CD1c-positive myeloid dendritic cell (primary cell): ENCODE measurements at regions not wholly inside any gene's neighbourhood (a gene's known extent, or its start where the extent isn't known, plus 50 kb on each side); places are given as distances from the start of the nearest gene placed in this dataset.

Experiments
- DNase-seq: peaks from one replicate; pipeline ENCODE4 v3.0.0-alpha.2; 2016; ENCODE audit errors: extremely low spot score

DNA sequence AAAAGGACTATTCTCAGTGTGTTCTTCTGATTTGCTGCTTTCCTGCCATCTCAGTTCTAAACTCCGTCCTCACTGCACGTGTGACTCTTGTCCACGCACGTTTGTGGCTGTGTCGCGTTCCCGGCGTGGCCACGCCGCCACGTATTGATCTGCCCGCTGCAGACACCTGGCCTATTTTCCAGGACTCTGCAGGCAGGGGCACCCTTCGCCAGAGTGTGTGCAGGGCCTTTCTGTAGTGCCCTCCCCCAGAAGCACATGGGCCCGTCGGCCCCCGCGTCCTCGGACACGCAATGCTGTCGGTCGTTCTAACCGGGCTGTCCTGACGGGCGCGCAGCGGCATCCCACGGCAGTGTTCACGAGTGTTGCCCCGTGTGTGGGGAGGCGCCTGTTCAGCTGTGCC lies 87.6 kb downstream of the YTHDF1 start:
- no peak for DNase-seq

DNA sequence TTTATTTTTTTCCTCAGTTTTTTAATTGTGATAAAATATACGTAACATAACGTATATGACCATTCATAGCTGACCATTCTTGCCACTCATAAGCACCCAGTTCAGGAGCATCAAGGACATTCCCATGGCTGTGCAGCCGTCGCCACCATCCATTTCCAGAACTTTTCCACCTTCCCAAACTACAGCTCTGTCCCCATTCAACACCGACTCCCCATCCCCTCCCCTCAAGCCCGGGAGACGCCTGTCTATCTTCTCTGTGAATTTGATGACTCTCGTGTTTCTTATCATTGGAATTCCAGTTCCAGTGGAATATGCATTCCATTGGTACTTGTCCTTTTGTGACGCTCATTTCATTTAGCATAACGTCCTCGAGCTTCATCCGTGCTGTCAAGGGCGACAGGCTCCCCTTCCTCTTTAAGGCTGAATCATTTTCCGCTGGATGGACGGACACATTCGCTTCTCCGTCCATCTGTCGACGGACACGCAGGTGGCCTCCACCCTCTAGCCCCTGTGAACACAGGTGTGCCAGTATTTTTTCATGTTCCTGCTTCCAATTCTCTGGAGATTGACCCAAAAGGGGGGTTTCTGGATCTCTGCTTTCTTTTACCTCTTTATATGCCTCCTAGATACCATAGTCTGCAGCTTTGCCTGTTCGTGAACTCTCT lies 88.1 kb downstream of the YTHDF1 start:
- no peak for DNase-seq

DNA sequence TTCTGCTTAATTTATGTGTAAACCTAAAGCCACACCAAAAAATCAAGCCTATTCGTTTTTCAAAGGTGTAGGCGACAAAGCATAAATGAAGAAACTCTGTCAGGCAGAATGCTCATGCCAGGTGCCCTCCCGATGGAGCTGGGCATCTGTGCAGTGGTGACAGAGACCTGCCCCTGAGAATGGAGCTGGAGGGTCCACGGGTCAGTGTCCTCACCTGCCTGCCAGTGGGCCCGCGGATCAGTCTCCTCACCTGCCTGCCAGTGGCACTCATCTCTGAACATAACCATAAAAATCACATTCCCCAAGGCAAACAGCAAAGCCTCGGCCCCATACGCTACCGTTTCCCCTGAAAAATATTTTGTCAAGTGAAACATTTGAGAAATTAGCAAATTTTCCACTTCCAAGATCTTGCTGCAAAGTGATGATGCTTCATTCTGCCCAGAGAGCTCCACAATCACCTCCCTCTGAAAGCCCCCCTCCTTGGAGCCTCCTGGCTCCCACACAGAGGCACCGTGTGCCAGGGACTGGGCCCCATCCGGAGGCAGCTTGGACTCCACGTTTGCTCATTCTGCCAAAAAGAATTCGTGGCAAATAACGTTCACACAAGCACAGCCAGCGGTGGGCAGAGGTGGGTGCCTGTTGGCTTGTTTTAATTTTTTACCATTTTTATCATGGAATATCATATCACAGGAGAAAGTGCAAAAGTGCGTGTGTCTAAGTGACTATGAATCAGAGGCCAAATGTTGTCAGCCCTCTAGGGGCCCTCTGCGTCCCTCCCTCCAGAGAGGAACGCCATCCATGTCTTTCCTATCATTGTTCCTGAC lies 88.8 kb downstream of the YTHDF1 start:
- no peak for DNase-seq

DNA sequence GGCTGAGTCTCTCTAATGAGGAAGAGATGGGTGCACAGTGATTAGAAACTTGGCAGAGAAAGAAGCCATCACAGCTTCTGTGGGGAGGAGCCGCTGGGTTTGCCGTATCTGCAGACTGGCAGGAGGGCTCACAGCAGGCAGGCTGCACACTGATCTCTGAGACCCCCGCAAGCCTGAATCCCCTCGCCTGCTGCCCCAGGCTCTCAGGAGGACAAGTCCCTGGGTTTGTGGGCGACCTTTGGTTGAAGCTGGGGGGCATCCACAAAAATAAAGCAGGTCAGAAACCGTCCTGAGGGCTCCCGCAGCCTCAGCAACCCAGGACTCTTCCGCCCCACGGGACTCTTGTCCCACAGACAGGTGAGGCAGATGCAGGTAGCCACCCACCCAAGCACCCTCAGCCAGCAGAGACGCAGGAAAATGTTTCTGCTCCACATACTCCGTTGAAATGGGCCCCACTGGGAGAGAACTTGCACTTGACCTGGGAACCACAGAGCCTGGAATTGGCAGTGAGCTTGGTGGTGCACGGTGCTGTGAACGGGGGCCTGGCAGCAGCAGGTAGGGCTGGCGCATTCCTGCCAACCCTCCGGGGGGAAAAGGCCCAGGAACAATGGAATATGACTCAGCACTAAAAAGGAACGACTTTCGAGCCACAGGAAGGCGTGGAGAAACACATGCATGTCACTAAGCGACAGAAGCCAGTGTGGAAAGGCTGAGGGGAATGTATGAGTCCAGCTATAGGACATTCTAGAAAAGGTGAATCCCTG lies 89.9 kb downstream of the YTHDF1 start:
- DNase-seq: no peak

DNA sequence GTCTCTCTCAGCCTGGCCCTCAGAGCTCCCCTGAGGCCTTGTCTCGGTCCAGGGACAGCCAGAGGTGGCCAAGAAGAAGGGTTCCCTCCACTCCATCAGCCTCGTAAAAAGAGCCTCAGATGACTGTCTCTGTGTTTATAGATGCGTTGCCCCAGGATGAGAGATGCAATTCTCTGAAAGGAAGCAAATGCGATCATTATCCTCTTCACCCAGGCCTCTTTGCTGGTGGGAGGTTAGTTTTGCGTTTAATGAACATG lies 90.4 kb downstream of the YTHDF1 start:
- no peak for DNase-seq

DNA sequence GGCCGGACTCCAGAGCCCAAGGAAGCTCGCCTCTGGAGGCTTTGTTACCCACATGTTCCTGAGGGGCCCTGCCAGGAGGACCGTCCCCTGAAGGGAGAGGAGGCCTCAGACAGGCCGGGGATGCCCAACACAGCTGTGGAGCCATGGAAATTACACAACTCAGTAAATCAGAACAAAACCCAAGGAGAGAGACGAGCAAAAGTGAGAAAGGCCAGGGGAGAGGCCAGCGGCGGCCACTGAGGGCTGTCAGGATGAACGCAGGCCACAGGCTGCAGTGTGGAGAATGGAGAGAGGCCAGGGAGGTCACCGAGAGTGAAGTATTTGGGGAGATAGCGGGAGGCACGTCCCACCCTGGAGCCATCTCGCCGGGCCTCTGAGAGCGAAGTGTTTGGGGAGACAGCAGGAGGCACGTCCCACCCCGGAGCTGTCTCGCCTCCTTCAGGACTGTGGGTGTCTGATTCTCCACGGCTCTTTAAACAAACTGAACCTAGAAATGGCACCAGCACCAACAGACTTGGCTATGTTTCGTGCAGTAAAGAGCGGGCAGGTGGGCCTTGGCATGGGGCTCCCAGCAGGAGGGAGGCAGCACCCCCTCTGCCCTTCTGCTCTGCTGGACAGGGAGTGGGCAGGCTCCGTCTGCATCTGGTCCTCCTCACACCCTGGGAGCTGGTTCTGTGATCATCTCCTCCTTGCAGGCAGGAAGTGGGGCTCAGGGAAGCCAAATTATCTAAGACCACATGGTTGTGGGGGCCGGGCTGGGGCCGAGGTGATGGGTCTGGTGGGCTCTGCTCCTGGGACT lies 91.0 kb downstream of the YTHDF1 start:
- no peak for DNase-seq

DNA sequence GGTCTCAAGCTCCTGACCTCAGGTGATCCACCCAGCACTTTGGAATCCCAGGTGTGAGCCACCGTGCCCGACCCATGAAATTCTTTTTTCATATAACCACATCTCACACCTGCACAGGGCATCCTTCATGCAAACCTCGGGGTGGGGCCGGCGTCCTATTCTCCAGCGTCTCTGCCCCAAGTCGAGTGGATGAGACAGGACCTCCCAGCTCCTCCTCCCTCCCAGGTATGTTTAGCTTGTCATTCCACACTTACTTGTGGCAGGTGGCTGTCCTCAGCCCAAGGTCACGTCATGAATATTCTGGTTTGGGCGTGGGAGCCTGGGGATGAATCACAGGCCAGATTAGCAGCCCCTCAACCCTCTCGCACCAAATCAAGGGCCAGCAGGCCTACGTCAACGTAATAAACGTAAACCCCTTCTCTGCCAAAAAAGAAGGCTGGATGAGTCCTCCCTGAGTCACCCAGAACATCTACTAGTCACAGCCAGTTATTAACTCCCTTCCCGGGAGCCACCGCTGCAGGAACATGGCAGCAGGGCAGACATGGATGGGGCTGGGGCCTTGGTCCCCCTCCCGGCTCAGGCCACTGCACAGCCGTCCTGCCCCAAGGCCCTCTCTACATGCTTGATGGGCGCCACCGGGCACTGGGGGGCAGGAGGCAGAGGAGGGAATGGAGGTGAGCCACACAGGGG lies 91.7 kb downstream of the YTHDF1 start:
- no peak for DNase-seq

DNA sequence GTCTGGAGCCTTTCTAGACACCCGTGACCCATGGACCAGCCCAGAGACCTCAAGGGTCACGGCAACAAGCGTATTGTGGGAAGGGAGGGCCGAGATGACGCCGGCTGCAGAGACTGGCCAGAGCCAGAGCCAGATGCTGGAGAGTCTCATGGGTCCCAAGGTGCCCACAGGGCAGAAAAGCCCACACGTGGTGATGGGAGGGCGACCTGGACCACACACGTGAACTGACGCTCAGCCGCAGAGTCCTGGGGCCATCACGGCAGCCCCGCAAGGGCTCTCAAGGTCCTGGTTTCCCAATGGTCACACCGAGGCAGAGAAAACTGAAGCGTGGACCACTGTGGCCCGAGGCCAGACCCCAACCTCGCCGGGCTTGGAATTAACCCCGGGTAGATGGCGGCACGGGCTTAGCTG lies 92.6 kb downstream of the YTHDF1 start:
- no peak for DNase-seq

DNA sequence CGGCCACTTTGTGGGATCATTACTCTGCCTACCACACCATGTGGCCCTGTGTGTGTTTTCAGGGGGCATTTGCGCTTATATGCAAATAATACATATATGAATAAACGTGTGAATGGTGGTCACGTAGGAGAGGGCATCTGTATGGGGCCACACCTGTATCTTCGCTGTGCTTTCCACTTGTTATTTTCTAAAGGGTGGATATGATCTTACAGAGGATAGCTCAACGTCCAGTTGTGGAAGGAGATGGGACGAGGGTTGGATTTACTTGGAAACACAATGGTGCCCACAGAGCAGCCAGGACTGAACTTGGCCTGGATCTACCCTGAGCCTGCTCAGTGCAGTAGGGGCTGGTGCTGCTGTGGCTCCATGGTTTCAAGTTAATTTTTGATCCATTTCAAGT lies 93.3 kb downstream of the YTHDF1 start:
- DNase-seq: no peak

DNA sequence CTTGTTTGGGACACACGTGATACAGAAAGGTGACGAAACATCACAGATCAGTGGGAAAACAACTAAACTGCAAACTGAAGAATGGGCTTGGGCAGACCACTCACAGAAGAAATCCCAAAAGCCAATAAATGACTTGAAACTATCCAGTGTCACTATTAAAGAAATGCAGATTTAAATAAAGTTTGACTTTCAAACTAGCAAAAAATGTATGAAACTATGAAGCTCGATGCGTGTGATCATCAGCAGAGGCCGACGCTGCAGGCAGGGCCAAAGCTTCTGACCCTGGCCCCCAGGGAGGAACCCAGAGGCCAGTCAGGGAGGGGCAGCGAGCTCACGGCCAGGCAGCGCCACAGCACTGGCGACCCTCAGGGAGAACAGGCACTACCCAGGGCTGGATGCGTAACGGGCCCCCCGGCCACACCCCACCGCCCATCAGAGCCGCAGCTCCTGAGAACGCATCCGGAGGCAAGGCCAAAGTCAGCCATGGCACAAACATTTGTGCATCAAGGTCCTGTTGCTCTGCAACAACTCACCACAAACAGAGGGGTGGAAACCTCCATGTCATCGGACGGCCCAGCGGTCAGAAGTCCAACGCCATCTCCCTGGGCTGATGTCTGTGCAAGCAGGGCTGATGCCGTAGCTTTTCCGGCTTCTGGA lies 94.1 kb downstream of the YTHDF1 start:
- no peak for DNase-seq

DNA sequence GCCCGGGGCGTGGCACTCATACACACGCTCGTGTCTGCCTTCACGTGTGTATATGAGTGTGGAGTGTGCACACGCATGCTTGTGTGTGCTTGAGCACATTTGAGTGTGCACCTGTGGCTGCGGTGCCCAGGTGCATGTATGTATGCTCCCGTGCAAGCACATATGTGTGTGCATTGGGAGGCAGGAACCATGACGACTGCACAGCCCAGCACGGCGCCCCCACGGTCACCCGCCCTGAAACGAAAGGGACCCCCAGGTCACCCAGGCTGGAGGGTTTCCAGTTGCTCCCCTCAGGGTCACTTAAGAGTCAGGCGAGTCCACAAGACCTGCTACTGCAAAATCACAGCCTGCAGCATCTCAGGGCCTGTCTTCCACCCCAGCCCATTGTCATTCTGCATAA lies 94.7 kb downstream of the YTHDF1 start:
- DNase-seq: no peak

DNA sequence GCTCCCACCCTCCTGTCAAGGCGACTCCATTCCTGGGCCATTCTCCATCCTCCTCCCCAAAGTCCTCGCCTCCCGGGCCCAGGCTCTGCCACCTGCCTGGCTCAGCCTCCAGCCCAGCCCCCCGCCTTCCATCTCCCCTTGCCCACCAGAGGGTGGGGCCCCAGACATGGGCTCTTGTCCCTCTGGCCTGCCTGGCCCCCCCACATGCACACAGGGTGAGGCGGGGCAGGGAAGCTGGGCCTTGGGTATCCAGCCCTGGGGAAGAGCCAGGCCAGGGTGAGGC lies 95.2 kb downstream of the YTHDF1 start:
- no peak for DNase-seq

DNA sequence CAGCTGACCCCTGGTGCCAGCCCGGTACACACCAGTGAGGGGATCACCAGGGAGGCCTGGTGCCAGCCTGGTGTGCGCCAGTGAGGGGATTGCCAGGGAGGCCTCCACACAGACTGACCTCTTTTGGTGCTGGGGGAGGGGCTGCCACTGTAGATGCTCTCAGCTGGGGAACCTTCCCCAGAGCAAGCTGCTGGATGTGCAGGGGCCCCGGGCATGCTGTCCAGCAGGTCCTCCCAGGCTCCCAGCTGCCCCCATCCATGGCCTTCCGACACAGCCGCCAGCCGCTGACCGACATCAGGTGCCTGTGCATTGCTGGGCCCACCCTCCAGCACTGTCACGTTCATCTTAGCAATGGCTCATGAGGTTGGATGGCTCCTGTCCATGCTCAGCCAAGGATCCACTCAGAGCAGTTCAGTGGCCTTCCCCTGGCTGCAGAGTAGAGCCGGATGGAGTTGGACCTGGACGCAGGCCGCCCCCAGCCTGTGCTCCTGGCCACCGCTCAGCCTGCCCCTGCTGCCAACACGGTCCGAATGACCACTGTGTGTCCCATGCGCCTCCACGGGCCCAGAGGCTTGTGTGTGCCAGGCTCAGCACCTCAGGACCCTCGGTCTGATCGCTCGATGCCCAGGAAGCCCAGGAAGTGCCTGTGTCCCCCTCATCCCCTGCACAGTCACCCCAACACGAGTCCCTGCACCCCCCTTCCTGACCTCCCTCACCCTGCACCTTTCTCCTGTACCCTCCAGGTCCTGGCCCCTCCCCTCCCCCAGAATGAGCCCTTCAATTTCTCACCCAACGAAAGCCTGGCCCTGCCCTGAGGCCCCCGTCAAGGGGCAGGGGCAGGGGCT lies 95.7 kb downstream of the YTHDF1 start:
- DNase-seq: no peak

DNA sequence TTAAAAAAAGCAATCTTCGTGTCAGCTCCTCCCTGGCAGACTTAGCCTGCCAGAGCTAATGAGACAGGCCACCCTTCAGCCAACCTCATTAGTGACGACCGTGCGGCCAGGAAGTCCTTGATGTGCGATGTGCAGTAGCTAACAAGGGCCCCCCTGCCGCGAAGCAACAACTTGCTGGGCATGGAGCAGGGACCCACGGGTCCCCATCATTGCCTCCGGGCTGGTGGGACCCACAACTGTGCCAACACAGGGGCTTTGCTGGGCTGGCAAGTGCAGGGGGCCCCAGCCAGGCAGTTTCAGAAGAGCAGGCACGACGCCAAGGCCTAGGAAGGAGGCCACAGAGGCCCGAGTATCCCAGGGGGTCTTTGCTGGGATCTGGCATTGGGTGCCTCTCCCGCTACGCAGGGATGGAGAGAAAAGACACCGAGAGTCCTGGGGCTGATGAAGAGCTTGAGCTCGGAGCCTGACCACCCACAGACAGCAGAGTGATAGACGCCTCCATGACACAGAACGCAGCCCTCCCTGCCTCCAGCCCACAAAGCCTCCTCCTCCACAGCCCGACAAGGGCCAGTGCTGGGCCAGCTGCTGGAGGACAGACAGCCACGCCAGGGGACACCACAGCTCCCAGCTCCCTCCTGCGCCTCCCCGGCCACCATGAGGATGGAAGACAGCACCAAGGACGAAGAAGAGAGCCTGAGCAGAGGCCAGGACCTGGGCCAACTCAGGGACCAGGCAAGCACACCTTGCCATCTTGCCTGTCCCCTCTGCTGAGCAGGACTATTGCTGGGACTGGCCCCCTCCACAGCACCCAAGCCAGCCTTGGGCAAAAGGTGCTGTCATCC lies 96.6 kb downstream of the YTHDF1 start:
- no peak for DNase-seq

DNA sequence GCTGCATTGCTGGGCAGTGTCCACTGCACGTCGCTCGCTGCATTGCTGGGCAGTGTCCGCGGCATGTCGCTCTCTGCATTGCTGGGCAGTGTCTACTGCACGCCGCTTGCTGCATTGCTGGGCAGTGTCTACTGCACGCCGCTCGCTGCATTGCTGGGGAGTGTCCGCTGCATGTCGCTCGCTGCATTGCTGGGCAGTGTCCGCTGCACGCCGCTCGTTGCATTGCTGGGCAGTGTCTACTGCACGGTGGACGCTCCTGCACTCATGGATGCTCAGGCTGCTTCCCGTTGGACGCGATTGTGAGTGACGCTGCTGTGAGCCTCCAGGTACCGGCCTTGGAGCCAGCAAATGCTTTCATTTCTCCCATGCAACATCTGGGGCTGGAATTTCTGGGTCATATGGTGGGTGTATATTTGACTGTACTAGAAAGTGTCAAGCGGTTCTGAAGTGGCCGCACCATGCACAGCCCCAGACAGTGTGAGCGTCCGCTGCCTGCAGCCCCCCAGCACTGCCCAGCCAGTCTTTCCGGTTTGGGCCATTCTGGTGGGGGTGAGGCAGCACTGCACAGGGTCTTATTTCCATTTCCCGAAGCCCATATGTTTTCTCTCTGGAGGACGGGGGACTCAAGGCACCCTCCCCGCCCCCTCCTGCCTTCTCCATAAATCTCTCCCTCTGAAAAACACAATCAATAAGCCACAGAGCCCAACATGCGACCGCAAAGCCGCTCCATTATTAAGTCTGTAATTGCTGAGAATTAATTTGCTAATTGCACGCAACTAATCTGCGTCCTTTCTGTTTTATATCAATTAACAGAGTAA lies 97.4 kb downstream of the YTHDF1 start:
- DNase-seq: no peak

DNA sequence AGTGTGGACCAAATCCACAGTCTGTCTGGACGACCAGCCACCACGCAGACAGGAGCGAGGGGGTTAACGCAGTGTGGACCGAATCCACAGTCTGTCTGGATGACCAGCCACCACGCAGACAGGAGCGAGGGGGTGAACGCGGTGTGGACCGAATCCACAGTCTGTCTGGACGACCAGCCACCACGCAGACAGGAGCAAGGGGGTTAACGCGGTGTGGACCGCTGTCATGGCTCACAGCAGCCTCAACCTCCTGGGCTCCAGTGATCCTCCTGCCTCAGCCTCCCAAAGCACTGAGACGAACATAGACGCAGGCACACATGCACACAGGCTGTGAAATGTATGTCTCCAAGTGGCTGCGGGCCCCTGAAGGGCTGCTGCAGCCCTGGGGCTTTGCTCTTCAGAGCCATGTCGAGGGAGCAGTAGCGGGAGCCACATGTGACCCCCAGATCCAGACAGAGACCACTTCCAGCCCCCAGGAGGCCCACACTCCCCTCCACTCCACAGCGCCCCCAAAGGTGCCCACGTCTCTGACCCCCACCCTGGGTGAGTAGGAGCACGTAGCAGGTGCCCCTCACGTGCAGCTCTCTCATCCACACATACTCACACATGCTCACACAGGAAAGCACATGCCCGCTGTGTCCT lies 98.1 kb downstream of the YTHDF1 start:
- no peak for DNase-seq

DNA sequence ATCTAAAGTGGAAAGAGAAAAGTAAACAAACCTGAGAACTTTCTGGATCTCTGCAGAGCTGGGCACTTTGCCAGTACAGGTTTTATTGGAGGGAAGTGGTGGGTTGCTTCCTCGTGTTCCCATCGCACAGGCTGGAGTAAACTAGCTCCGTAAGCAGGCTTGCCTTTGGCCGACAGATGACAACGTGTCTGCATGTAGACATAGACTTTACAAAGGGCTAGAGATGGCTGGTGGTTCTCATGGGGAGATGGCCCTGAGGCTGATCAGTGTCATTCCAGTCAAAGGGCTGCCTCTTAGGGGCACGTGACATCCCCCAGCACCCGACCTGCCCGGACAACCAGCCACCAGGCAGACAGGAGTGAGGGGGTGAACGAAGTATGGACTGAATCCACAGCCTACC lies 98.8 kb downstream of the YTHDF1 start:
- no peak for DNase-seq
